ENCODE measurements at regions not wholly inside any gene's neighbourhood (a gene's known extent, or its start where the extent isn't known, plus 50 kb on each side); places are given as distances from the start of the nearest gene placed in this dataset.

GRCh38 chr2:41448221-41448620, 599.6 kb upstream of the PKDCC start:
- no peak for TF ChIP-seq CTCF (IDR thresholded peaks at IDR 0.05)
- H3K27ac Mint-ChIP-seq (ENCODE audit: unreplicated experiment), result no peak overlapping the region
- no peak overlapping the region for H3K4me3 Mint-ChIP-seq (ENCODE audit: unreplicated experiment)
- no peaks in the 10 kb centered on the region for H3K36me3 Mint-ChIP-seq (ENCODE audit: unreplicated experiment)
- peaks cover 19% of the 10 kb centered on the region for H3K27me3 Mint-ChIP-seq (ENCODE audit: unreplicated experiment)
- no peak for DNase-seq (ENCODE audit: extremely low spot score, unreplicated experiment)
- H3K9me3 Mint-ChIP-seq (ENCODE audit: unreplicated experiment), result peaks cover 4% of the 10 kb centered on the region
- no peaks in the 10 kb centered on the region for H3K4me1 Mint-ChIP-seq (ENCODE audit: unreplicated experiment)

- Mint-ChIP-seq H3K9me3 (ENCODE audit: unreplicated experiment) (peaks cover 5% of the 10 kb centered on the region), H3K36me3 (ENCODE audit: unreplicated experiment) (no peaks in the 10 kb centered on the region), H3K4me3 (ENCODE audit: unreplicated experiment) (no peak overlapping the region), H3K27ac (ENCODE audit: unreplicated experiment) (no peak overlapping the region), H3K27me3 (ENCODE audit: unreplicated experiment) (peaks cover 9% of the 10 kb centered on the region), H3K4me1 (ENCODE audit: unreplicated experiment) (peaks cover 3% of the 10 kb centered on the region)
- no peak for TF ChIP-seq CTCF (IDR thresholded peaks at IDR 0.05)
- no peak for DNase-seq (ENCODE audit: extremely low spot score, unreplicated experiment)
Observed at GRCh38 chr2:41457026-41457425, 590.8 kb upstream of the PKDCC start.

- no peak for DNase-seq (ENCODE audit: extremely low spot score, unreplicated experiment)
- Mint-ChIP-seq H3K36me3 (ENCODE audit: unreplicated experiment) (no peaks in the 10 kb centered on the region), H3K4me3 (ENCODE audit: unreplicated experiment) (no peak overlapping the region), H3K9me3 (ENCODE audit: unreplicated experiment) (peaks cover 5% of the 10 kb centered on the region), H3K4me1 (ENCODE audit: unreplicated experiment) (peaks cover 3% of the 10 kb centered on the region), H3K27me3 (ENCODE audit: unreplicated experiment) (peaks cover 6% of the 10 kb centered on the region), H3K27ac (ENCODE audit: unreplicated experiment) (no peak overlapping the region)
- no peak for TF ChIP-seq CTCF (IDR thresholded peaks at IDR 0.05)
Observed at GRCh38 chr2:41460661-41461060, 587.2 kb upstream of the PKDCC start.

GRCh38 chr2:41464395-41464794, 583.4 kb upstream of the PKDCC start:
- no peak for TF ChIP-seq CTCF (IDR thresholded peaks at IDR 0.05)
- no peaks in the 10 kb centered on the region for H3K9me3 Mint-ChIP-seq (ENCODE audit: unreplicated experiment)
- no peak overlapping the region for H3K4me3 Mint-ChIP-seq (ENCODE audit: unreplicated experiment)
- H3K27me3 Mint-ChIP-seq (ENCODE audit: unreplicated experiment), result peaks cover 6% of the 10 kb centered on the region
- peaks cover 3% of the 10 kb centered on the region for H3K4me1 Mint-ChIP-seq (ENCODE audit: unreplicated experiment)
- no peak for DNase-seq (ENCODE audit: extremely low spot score, unreplicated experiment)
- no peaks in the 10 kb centered on the region for H3K36me3 Mint-ChIP-seq (ENCODE audit: unreplicated experiment)
- no peak overlapping the region for H3K27ac Mint-ChIP-seq (ENCODE audit: unreplicated experiment)

- Mint-ChIP-seq H3K27me3 (ENCODE audit: unreplicated experiment) (peaks cover 31% of the 10 kb centered on the region), H3K4me1 (ENCODE audit: unreplicated experiment) (peaks cover 4% of the 10 kb centered on the region), H3K36me3 (ENCODE audit: unreplicated experiment) (no peaks in the 10 kb centered on the region), H3K9me3 (ENCODE audit: unreplicated experiment) (no peaks in the 10 kb centered on the region), H3K27ac (ENCODE audit: unreplicated experiment) (no peak overlapping the region), H3K4me3 (ENCODE audit: unreplicated experiment) (no peak overlapping the region)
- TF ChIP-seq CTCF (IDR thresholded peaks at IDR 0.05), result no peak
- DNase-seq (ENCODE audit: extremely low spot score, unreplicated experiment), result no peak
Observed at GRCh38 chr2:41475959-41476358, 571.9 kb upstream of the PKDCC start.
